ENCODE measurements at regions not wholly inside any gene's neighbourhood (a gene's known extent, or its start where the extent isn't known, plus 50 kb on each side); places are given as distances from the start of the nearest gene placed in this dataset.

GRCh38 chr11:70689764-70690163 is 291.4 kb downstream of the CTTN start:
- H3K9me3 ChIP-seq (ENCODE audit: severe bottlenecking) = no peaks in the 10 kb centered on the region
- H3K27me3 ChIP-seq (ENCODE audit: insufficient read depth, poor library complexity, severe bottlenecking) = no peaks in the 10 kb centered on the region
- ATAC-seq (ENCODE audit: low read depth) (no peak), DNase-seq (ENCODE audit: low spot score) (no peak)
- no peak overlapping the region for H3K27ac ChIP-seq (ENCODE audit: poor library complexity, severe bottlenecking)
- H3K4me1 ChIP-seq (ENCODE audit: insufficient read depth, poor library complexity, severe bottlenecking) = no peaks in the 10 kb centered on the region
- H3K4me3 ChIP-seq (ENCODE audit: severe bottlenecking) = no peak overlapping the region
- no peaks in the 10 kb centered on the region for H3K36me3 ChIP-seq (ENCODE audit: low read depth)
- TF ChIP-seq, protein P1, sequence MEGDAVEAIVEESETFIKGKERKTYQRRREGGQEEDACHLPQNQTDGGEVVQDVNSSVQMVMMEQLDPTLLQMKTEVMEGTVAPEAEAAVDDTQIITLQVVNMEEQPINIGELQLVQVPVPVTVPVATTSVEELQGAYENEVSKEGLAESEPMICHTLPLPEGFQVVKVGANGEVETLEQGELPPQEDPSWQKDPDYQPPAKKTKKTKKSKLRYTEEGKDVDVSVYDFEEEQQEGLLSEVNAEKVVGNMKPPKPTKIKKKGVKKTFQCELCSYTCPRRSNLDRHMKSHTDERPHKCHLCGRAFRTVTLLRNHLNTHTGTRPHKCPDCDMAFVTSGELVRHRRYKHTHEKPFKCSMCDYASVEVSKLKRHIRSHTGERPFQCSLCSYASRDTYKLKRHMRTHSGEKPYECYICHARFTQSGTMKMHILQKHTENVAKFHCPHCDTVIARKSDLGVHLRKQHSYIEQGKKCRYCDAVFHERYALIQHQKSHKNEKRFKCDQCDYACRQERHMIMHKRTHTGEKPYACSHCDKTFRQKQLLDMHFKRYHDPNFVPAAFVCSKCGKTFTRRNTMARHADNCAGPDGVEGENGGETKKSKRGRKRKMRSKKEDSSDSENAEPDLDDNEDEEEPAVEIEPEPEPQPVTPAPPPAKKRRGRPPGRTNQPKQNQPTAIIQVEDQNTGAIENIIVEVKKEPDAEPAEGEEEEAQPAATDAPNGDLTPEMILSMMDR (IDR thresholded peaks at IDR 0.05; ENCODE audit: poor library complexity, severe bottlenecking) = no peak

- no peaks in the 10 kb centered on the region for H3K9me3 ChIP-seq (ENCODE audit: severe bottlenecking)
- DNase-seq (ENCODE audit: low spot score) (no peak), ATAC-seq (ENCODE audit: low read depth) (no peak)
- TF ChIP-seq, protein P1 (IDR thresholded peaks at IDR 0.05; ENCODE audit: poor library complexity, severe bottlenecking) = no peak
- H3K27me3 ChIP-seq (ENCODE audit: insufficient read depth, poor library complexity, severe bottlenecking) = no peaks in the 10 kb centered on the region
- no peaks in the 10 kb centered on the region for H3K36me3 ChIP-seq (ENCODE audit: low read depth)
- H3K4me3 ChIP-seq (ENCODE audit: severe bottlenecking) = no peak overlapping the region
- H3K4me1 ChIP-seq (ENCODE audit: insufficient read depth, poor library complexity, severe bottlenecking) = no peaks in the 10 kb centered on the region
- no peak overlapping the region for H3K27ac ChIP-seq (ENCODE audit: poor library complexity, severe bottlenecking)
Measured at GRCh38 chr11:70692131-70692530, 293.8 kb downstream of the CTTN start.

GRCh38 chr11:70694371-70694770 is 296.0 kb downstream of the CTTN start:
- DNase-seq (ENCODE audit: low spot score) (no peak), ATAC-seq (ENCODE audit: low read depth) (no peak)
- Histone ChIP-seq H3K9me3 (ENCODE audit: severe bottlenecking) (no peaks in the 10 kb centered on the region), H3K36me3 (ENCODE audit: low read depth) (no peaks in the 10 kb centered on the region), H3K4me1 (ENCODE audit: insufficient read depth, poor library complexity, severe bottlenecking) (no peaks in the 10 kb centered on the region), H3K27me3 (ENCODE audit: insufficient read depth, poor library complexity, severe bottlenecking) (no peaks in the 10 kb centered on the region), H3K27ac (ENCODE audit: poor library complexity, severe bottlenecking) (no peak overlapping the region), H3K4me3 (ENCODE audit: severe bottlenecking) (no peak overlapping the region)
- TF ChIP-seq, protein P1 (IDR thresholded peaks at IDR 0.05; ENCODE audit: poor library complexity, severe bottlenecking) = no peak

DNA sequence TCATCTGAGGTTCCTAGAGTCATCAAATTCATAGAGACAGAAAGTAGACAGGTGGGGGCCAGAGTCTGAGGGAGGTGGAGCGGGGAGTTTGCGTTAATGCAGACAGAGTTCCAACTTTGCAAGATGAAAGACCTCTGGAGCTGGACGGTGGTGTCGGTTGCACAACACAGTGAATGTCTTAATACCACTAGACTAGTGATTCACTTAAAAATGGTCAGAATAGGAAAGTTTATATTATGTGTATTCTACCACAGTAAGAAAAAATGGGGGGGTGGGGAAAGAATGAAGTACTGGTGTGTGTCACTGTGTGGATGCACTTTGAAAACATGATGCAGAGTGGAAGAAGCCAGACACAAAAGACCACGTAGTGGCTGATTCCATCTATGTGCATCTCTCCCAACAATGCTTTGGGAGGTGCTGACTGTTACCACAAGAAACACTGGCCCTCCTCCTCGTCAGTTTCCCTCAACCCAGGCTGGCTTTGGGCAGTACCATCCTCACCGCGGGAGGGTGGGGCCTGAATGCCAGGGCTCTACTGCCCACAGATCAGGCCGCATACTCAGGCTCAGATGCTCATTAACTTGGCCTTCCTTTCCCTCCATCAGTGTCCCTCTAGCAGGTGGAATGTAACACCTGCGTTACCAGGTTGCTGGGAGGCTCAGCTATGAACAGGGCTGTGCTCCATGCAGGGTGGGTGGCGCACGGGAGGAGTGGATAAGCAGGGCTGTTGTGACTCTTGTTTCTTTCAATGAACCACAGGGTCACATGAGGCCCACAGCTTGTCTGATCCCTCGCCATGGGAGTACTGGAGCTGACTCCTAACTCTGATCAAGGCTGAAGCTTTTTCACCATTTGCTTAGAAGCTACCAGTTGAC is 297.0 kb downstream of the CTTN start:
- H3K27ac ChIP-seq (ENCODE audit: poor library complexity, severe bottlenecking) = no peak overlapping the region
- H3K36me3 ChIP-seq (ENCODE audit: low read depth) = no peaks in the 10 kb centered on the region
- DNase-seq (ENCODE audit: low spot score) = no peak
- no peak for ATAC-seq (ENCODE audit: low read depth)
- no peaks in the 10 kb centered on the region for H3K4me1 ChIP-seq (ENCODE audit: insufficient read depth, poor library complexity, severe bottlenecking)
- no peaks in the 10 kb centered on the region for H3K9me3 ChIP-seq (ENCODE audit: severe bottlenecking)
- no peaks in the 10 kb centered on the region for H3K27me3 ChIP-seq (ENCODE audit: insufficient read depth, poor library complexity, severe bottlenecking)
- TF ChIP-seq, protein P1 (IDR thresholded peaks at IDR 0.05; ENCODE audit: poor library complexity, severe bottlenecking) = no peak
- no peak overlapping the region for H3K4me3 ChIP-seq (ENCODE audit: severe bottlenecking)

GRCh38 chr11:70696076-70696475 is 297.7 kb downstream of the CTTN start:
- Histone ChIP-seq H3K4me3 (ENCODE audit: severe bottlenecking) (no peak overlapping the region), H3K9me3 (ENCODE audit: severe bottlenecking) (no peaks in the 10 kb centered on the region), H3K4me1 (ENCODE audit: insufficient read depth, poor library complexity, severe bottlenecking) (no peaks in the 10 kb centered on the region), H3K36me3 (ENCODE audit: low read depth) (no peaks in the 10 kb centered on the region), H3K27ac (ENCODE audit: poor library complexity, severe bottlenecking) (no peak overlapping the region), H3K27me3 (ENCODE audit: insufficient read depth, poor library complexity, severe bottlenecking) (no peaks in the 10 kb centered on the region)
- no peak for ATAC-seq (ENCODE audit: low read depth)
- TF ChIP-seq, protein P1 (IDR thresholded peaks at IDR 0.05; ENCODE audit: poor library complexity, severe bottlenecking) = no peak
- no peak for DNase-seq (ENCODE audit: low spot score)

All from RWPE2 (cell line).